ENCODE measurements at regions not wholly inside any gene's neighbourhood (a gene's known extent, or its start where the extent isn't known, plus 50 kb on each side); places are given as distances from the start of the nearest gene placed in this dataset.

DNA sequence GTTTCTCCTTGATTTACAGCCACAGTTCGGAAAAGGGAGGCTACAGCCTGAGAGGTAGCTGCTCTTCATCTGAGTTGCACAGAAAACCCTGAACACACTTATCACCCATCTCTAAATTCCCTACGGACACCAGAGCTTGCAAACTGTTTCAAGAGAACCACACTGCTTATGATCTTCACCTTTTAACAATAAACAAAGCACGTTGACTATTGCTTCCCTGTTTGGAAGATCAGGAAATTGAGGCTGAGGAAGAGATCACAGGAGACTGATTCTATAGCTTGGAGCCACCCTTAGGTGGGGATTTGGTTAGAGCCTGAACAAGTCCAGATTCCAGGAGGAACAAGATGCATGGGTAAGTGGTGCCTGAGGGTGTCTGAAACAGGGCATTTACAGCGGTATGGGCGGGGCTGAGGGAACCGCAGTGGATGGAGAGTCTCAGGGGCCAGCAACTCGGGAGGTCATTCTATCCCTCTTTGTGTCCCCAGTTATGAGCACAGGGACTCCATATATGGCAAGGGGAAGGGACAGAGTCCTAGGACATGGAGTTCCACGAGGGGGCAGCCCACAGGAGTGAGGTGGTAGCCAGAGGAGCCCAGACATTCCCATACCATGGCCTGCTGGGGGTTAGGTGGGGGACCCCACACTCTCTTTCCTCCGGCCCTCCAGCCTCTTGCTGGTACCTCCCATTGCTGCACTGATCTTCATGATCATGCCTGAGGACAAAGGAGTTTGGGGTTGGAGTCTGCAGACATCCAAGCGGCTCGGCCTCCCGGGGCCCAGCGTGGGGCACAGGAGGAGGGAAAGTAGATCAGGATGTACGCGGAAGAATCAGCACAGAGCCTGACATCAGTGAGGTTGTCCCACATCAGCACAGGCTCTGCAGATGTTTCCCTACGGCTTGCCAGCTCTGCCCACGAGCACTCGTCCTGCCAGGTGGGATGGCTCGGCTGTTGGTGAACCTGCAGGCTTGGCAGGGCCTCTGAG, 162.3 kb upstream of the ZNF536 start:
- no peak overlapping the region for H3K4me3 ChIP-seq (ENCODE audit: low read depth, low read length)
- no peaks in the 10 kb centered on the region for H3K36me3 ChIP-seq (ENCODE audit: control insufficient read depth, insufficient read depth, low read length)
- 0 out of 2 replicates have a peak, but pooled peaks cover 2% of the 10 kb centered on the region for H3K27me3 ChIP-seq (ENCODE audit: control insufficient read depth, insufficient read depth, low read length)
- CTCF ChIA-PET = interaction anchor here (0.6 kb wide), 1 partner anchor 32 kb away, joined by 4 read pairs; no protein-coding TSS in a partner anchor
- TF ChIP-seq, protein P1, sequence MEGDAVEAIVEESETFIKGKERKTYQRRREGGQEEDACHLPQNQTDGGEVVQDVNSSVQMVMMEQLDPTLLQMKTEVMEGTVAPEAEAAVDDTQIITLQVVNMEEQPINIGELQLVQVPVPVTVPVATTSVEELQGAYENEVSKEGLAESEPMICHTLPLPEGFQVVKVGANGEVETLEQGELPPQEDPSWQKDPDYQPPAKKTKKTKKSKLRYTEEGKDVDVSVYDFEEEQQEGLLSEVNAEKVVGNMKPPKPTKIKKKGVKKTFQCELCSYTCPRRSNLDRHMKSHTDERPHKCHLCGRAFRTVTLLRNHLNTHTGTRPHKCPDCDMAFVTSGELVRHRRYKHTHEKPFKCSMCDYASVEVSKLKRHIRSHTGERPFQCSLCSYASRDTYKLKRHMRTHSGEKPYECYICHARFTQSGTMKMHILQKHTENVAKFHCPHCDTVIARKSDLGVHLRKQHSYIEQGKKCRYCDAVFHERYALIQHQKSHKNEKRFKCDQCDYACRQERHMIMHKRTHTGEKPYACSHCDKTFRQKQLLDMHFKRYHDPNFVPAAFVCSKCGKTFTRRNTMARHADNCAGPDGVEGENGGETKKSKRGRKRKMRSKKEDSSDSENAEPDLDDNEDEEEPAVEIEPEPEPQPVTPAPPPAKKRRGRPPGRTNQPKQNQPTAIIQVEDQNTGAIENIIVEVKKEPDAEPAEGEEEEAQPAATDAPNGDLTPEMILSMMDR (IDR thresholded peaks at IDR 0.05; ENCODE audit: insufficient read depth, low read depth, low read length) = no peak
- no peak for DNase-seq (ENCODE audit: low read depth)
- POLR2A ChIA-PET = no interaction called here

DNA sequence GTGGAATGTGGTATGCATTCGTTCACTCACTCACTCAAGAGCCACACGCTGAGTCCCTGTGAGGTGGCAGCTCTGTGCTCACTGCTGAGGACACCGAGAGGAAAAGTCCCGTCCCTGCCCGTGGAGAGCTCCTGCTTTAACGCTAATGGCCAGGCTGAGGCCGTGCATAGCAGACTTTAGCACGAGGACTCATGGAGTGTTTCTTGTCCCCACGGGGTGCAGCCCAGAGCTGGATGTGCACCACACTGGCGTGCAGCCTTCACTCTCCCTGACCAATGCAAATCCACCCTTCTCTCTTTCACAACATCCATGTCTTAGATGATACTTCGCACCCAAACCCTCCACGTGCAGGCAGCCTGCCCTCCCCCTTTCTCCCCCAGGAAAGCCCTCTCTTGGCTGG, 159.6 kb upstream of the ZNF536 start:
- Histone ChIP-seq H3K4me3 (ENCODE audit: low read depth, low read length) (no peak overlapping the region), H3K36me3 (ENCODE audit: control insufficient read depth, insufficient read depth, low read length) (no peaks in the 10 kb centered on the region), H3K27me3 (ENCODE audit: control insufficient read depth, insufficient read depth, low read length) (0 out of 2 replicates have a peak, but pooled peaks cover 2% of the 10 kb centered on the region)
- no peak for DNase-seq (ENCODE audit: low read depth)
- ChIA-PET CTCF (no interaction called here), POLR2A (no interaction called here)
- TF ChIP-seq, protein P1 (IDR thresholded peaks at IDR 0.05; ENCODE audit: insufficient read depth, low read depth, low read length) = no peak

DNA sequence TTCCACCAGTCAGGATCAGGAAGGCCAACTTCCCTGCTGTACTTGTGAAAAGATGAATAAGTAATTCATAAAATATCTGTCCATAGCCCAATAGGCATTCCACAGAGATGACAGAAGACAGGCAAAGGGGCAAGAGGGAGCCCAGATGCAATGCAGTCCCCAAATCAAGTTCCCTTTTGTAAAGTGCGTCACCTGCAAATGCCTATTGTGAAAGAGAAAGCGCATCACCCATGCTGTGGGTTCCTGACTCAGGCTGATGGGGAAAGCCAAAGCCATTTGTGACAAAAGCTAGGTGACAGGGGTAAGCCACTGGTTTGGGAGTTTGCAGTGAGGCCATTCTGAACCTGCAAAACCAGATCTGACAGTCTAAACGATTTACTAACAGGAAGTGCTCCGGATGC, 157.5 kb upstream of the ZNF536 start:
- DNase-seq (ENCODE audit: low read depth) = no peak
- Histone ChIP-seq H3K4me3 (ENCODE audit: low read depth, low read length) (no peak overlapping the region), H3K27me3 (ENCODE audit: control insufficient read depth, insufficient read depth, low read length) (no peaks in the 10 kb centered on the region), H3K36me3 (ENCODE audit: control insufficient read depth, insufficient read depth, low read length) (no peaks in the 10 kb centered on the region)
- TF ChIP-seq, protein P1 (IDR thresholded peaks at IDR 0.05; ENCODE audit: insufficient read depth, low read depth, low read length) = no peak
- POLR2A ChIA-PET = no interaction called here
- CTCF ChIA-PET = interaction anchor here (0.8 kb wide), 1 partner anchor 47 kb away, joined by 3 read pairs; no protein-coding TSS in a partner anchor

DNA sequence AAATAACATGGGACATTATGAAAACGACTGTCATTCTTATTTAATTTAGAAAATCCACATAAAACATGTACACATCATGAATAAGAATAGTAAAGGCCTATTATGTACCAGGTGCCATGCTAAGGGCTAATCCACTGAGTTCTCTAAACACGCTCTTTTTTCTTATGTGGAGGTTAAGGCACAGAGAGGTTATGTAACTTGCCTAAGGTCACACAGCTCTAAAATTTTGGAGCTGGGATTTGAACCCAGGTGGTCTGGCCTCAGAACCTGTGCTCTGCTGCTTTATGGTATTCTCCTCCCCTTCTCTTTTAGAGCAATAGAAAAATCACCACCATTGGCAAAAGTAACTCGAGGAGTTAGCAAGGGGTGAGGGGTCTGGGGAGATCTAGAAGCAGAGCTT, 156.9 kb upstream of the ZNF536 start:
- no peak for DNase-seq (ENCODE audit: low read depth)
- TF ChIP-seq, protein P1 (IDR thresholded peaks at IDR 0.05; ENCODE audit: insufficient read depth, low read depth, low read length) = no peak
- POLR2A ChIA-PET = no interaction called here

DNA sequence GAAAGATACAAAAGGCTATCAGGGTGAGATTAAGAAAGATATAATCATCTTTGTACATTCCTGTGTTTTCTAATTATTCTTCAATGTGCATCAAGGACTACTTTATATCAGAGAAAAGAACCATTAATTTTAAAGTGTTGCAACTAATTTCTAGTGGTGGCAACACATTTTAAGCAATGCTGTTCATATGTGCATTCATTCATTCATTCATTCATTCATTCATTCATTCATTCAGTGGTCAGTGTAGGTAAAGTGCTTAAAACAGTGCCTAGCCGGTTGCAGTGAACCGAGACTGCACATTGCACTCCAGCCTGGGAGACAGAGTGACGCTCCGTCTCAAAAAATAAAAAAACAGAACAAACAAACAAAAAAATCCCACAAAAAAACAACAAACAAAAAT, 155.7 kb upstream of the ZNF536 start:
- CTCF ChIA-PET = no interaction called here
- Histone ChIP-seq H3K36me3 (ENCODE audit: control insufficient read depth, insufficient read depth, low read length) (no peaks in the 10 kb centered on the region), H3K4me3 (ENCODE audit: low read depth, low read length) (no peak overlapping the region), H3K27me3 (ENCODE audit: control insufficient read depth, insufficient read depth, low read length) (no peaks in the 10 kb centered on the region)
- DNase-seq (ENCODE audit: low read depth) = no peak
- POLR2A ChIA-PET = no interaction called here
- TF ChIP-seq, protein P1 (IDR thresholded peaks at IDR 0.05; ENCODE audit: insufficient read depth, low read depth, low read length) = no peak

More for the DNA sequence above, 156.9 kb upstream of the ZNF536 start:
- CTCF ChIA-PET = no interaction called here
- Histone ChIP-seq H3K4me3 (ENCODE audit: low read depth, low read length) (no peak overlapping the region), H3K36me3 (ENCODE audit: control insufficient read depth, insufficient read depth, low read length) (no peaks in the 10 kb centered on the region), H3K27me3 (ENCODE audit: control insufficient read depth, insufficient read depth, low read length) (no peaks in the 10 kb centered on the region)
